ENCODE measurements at regions not wholly inside any gene's neighbourhood (a gene's known extent, or its start where the extent isn't known, plus 50 kb on each side); places are given as distances from the start of the nearest gene placed in this dataset.

DNA sequence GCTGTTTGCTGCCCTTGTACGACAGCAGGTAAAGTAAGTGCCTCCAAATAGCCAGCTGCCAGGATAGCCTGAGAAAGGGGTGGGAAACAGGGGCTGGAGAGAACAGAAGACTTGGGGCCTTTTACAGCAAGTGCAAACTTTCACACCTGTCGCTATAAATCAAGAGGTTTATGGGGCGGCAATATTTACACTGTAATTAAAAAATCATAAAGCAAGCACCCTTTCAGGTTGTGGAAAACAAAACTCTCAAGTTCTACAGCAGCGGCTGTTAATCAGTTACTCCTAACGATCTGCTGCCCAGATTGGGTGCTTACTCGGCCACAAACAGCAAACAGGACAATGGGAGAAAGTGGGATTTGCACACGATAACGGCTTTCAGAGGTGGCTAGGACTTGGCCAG is 359.5 kb upstream of the ETAA1 start:
- no peak overlapping the region for H3K4me3 ChIP-seq
- TF ChIP-seq, protein P1, sequence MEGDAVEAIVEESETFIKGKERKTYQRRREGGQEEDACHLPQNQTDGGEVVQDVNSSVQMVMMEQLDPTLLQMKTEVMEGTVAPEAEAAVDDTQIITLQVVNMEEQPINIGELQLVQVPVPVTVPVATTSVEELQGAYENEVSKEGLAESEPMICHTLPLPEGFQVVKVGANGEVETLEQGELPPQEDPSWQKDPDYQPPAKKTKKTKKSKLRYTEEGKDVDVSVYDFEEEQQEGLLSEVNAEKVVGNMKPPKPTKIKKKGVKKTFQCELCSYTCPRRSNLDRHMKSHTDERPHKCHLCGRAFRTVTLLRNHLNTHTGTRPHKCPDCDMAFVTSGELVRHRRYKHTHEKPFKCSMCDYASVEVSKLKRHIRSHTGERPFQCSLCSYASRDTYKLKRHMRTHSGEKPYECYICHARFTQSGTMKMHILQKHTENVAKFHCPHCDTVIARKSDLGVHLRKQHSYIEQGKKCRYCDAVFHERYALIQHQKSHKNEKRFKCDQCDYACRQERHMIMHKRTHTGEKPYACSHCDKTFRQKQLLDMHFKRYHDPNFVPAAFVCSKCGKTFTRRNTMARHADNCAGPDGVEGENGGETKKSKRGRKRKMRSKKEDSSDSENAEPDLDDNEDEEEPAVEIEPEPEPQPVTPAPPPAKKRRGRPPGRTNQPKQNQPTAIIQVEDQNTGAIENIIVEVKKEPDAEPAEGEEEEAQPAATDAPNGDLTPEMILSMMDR (IDR thresholded peaks at IDR 0.05), result no peak
- no peak overlapping the region for H3K27ac ChIP-seq
- DNase-seq (ENCODE audit: low spot score), result no peak

DNA sequence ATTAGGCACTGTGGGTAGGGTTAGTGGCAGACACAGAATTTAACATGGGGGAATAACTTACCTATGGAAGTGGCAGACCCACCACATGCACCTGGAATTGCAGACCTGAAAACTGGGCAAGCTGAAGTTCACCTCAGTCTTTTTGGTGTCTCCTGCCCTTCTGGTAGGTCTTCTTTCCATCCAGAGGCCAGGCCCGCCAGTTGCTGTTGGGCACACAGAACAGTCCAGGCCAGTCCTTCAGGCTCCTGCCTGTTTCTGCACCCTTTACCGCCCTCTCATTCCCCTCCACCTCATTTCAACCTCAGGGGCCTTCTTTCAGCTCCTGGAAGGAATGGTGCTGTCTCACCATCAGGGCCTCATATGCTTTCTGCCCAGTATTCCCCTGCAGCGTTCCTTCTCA is 358.9 kb upstream of the ETAA1 start:
- Histone ChIP-seq H3K27ac (no peak overlapping the region), H3K4me3 (no peak overlapping the region)
- TF ChIP-seq, protein P1 (IDR thresholded peaks at IDR 0.05), result no peak
- DNase-seq (ENCODE audit: low spot score), result no peak

DNA sequence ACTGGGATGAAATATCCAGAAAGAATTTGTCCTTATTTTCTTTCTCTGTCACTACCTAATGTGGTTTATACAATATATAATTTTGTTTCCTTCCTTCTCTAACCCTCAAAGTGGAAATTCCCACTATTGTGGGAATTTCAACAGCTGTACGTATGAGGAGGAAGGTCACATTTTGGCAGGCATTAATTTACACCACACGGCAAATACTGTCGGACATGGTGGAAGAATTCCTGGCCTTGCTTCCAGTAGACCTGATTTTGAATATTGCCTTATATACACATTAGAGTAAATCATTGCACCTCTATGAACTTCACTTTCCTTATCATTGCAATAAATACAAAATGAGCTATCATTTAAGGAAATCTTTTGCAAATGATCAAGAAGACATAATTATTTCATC is 358.1 kb upstream of the ETAA1 start:
- TF ChIP-seq, protein P1 (IDR thresholded peaks at IDR 0.05), result no peak
- no peak overlapping the region for H3K27ac ChIP-seq
- no peak overlapping the region for H3K4me3 ChIP-seq
- DNase-seq (ENCODE audit: low spot score), result no peak

DNA sequence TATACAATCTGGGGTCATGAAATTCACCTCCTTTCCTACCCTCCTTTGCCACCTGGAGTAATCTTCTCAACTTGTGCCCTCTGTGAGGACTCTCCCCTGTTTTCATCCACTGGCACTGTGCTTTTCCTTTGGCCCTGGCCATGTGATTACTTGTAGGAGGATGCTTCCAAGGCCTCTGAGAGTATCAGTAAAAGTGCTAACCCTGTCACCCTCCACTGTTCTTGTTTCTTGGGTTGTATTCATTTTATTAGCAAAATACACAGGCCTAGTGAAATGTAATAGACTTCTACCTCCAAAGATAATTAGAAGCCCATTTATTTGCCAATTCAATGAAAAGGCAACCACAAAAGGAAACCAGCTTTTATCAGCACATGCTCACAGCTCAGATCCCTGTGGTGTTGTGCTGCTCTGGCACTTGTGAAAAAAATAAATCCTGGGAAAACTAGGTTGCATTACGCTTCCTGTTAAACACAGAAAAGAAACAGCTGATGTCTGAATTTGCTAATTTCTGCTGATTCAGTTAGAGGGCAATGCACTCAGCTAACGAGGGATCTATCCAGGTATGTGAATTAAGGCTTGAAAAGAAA is 357.5 kb upstream of the ETAA1 start:
- Histone ChIP-seq H3K27ac (no peak overlapping the region), H3K4me3 (no peak overlapping the region)
- DNase-seq (ENCODE audit: low spot score), result no peak
- TF ChIP-seq, protein P1 (IDR thresholded peaks at IDR 0.05), result no peak

DNA sequence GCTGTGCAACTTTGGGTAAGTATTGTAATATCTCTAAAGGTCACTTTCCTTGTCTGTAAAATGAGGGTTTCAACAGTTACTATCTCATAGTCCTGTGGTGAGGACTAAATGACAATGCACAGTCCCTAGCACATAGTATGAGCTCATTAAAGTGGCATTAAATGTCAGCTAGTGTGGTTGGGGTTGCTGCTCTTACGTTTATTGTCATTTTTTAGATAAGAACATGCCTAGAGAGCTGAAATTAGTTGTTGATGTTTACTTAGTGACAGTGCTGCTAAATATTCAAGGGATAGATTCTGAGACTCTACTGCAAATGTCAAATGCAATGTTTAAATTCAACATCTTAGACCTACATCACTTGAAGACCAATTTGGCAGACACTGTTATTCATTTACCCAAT is 356.1 kb upstream of the ETAA1 start:
- Histone ChIP-seq H3K27ac (no peak overlapping the region), H3K4me3 (no peak overlapping the region)
- no peak for DNase-seq (ENCODE audit: low spot score)
- TF ChIP-seq, protein P1 (IDR thresholded peaks at IDR 0.05), result no peak

DNA sequence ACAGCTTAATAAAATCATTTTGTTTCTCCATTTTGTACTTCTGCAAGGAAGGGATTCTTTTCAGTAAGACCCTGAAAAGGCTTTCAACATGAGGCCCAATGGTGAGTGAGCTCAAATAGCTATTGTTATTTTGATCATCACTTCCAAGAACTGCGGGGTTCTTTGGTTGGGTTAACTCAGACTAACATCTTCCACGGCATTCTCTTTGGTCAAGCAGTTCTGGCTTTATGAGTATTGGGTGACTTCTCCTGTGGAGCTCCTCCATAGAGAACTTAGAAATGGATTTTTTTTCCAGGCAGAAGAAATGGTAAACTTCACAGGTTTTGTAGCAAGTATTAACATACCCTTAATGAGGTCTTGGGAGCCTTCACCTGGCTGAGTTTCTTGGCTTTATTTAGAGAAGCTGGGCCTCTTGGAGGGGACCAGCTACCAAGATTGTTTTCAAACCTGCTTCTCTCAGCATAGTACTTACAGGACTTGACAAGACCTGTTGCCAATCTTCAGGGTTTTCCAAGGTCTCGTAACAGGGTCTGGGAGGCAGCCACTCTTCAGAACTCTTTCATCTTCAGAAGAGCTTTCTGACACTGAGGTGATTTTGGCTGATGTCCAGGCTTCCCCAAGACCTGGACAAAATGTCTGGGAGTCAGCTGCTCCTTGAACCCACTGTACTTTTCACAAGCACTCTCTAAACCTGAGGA is 353.2 kb upstream of the ETAA1 start:
- DNase-seq (ENCODE audit: low spot score), result no peak
- Histone ChIP-seq H3K27ac (no peak overlapping the region), H3K4me3 (no peak overlapping the region)
- TF ChIP-seq, protein P1 (IDR thresholded peaks at IDR 0.05), result no peak

DNA sequence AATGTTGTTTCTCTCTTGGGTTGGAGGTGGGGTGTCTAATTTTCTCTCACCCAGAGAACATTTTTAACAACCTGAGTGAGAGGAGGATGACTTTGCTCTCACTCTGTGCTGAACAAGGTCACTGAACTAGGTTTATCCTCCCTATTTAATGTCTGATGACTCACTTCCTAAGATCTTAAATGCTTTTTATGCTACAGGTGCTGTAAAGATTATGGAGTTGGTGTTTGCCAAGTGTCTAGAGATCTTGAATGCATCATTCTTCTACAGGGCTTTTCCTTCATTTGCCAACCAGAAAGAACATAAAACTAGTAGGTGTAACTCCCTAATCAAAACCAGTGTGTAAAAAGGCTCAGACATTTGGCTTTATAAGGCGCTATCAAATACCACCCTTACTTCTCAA is 350.5 kb upstream of the ETAA1 start:
- no peak overlapping the region for H3K4me3 ChIP-seq
- TF ChIP-seq, protein P1 (IDR thresholded peaks at IDR 0.05), result no peak
- no peak for DNase-seq (ENCODE audit: low spot score)
- H3K27ac ChIP-seq, result no peak overlapping the region

Data from coronary artery (tissue), 2 donors.